ENCODE measurements at regions not wholly inside any gene's neighbourhood (a gene's known extent, or its start where the extent isn't known, plus 50 kb on each side); places are given as distances from the start of the nearest gene placed in this dataset.

DNA sequence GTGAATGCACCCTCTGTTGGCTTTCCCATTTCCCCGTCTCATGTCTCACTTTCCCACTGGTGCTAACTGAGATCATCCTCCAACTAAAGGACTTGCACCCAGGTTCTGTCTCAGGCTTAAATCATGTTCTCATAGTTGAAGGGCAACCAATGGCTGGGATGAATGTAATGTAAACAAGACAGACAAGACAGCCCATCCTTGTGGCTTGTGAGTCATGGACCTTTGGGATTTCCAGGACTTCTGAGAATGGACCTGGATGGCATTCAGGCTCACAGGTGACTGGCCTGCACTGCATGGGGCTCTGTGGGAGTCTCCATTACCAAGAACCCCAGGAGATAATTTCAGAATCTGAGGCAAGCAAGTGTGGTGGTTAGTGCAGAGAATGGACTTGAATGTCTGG lies 347.5 kb downstream of the HAPSTR1 start:
- Histone ChIP-seq H3K9me3 (ENCODE audit: control insufficient read depth, insufficient read depth, low read length) (peaks cover 3% of the 10 kb centered on the region; the same call in 1 of the 2 replicates), H3K27me3 (ENCODE audit: control insufficient read depth, insufficient read depth, low read length) (no peaks in the 10 kb centered on the region), H3K9ac (ENCODE audit: low read depth, low read length) (no peak overlapping the region), H3K27ac (ENCODE audit: low read depth, low read length) (no peak overlapping the region), H3K4me1 (ENCODE audit: control insufficient read depth, insufficient read depth, low read length) (peaks cover 18% of the 10 kb centered on the region; the same call in 1 of the 2 replicates), H3K4me3 (ENCODE audit: low read depth, low read length) (no peak overlapping the region), H3K36me3 (ENCODE audit: control insufficient read depth, insufficient read depth, low read length) (no peaks in the 10 kb centered on the region)

DNA sequence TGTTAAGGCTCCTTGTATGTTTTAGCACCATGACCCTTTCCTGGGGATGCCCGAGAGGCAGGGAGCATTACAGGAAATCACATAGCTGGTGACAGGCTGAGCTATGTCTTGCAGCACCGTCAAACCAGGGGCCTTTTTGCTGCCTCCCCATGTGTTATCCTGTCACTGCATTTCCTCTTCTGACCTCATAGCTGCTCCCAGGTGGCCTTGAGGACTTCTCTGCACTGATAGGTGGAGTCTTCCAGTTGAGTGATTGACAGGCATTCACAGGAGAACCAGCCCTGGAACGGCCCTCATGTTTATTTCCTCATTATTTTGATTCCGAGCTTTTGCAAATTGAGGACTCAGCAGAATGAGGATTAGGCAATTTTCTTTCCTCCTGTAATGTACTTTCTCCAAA lies 349.6 kb downstream of the HAPSTR1 start:
- Histone ChIP-seq H3K4me1 (ENCODE audit: control insufficient read depth, insufficient read depth, low read length) (peaks cover 21% of the 10 kb centered on the region; the same call in 1 of the 2 replicates), H3K4me3 (ENCODE audit: low read depth, low read length) (no peak overlapping the region), H3K36me3 (ENCODE audit: control insufficient read depth, insufficient read depth, low read length) (no peaks in the 10 kb centered on the region), H3K27me3 (ENCODE audit: control insufficient read depth, insufficient read depth, low read length) (no peaks in the 10 kb centered on the region), H3K27ac (ENCODE audit: low read depth, low read length) (no peak overlapping the region), H3K9ac (ENCODE audit: low read depth, low read length) (no peak overlapping the region), H3K9me3 (ENCODE audit: control insufficient read depth, insufficient read depth, low read length) (peaks cover 3% of the 10 kb centered on the region; the same call in 1 of the 2 replicates)

DNA sequence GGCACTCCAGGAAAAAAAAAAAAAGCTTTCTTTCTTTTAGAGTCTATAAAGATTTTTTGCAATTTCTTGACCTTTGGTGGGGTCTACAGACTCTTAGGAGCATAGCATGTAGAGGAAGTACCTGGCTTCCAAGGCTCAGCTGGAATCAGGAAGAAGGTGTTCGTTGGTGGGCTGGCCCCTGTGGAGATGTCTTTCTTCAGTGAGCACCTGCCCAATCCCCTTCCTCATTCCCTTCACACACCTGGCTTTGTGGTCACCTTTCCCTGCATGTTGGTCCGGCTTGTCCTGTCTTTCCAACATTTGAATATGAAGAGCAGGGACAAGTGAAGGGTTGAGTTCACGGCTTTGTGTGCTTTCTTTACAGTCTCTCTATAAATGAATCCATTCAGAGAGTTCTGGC lies 352.4 kb downstream of the HAPSTR1 start:
- no peak overlapping the region for H3K27ac ChIP-seq (ENCODE audit: low read depth, low read length)
- H3K4me1 ChIP-seq (ENCODE audit: control insufficient read depth, insufficient read depth, low read length) = peaks cover 22% of the 10 kb centered on the region; the same call in 1 of the 2 replicates
- no peaks in the 10 kb centered on the region for H3K36me3 ChIP-seq (ENCODE audit: control insufficient read depth, insufficient read depth, low read length)
- no peak overlapping the region for H3K9ac ChIP-seq (ENCODE audit: low read depth, low read length)
- no peaks in the 10 kb centered on the region for H3K9me3 ChIP-seq (ENCODE audit: control insufficient read depth, insufficient read depth, low read length)
- no peak overlapping the region for H3K4me3 ChIP-seq (ENCODE audit: low read depth, low read length)
- no peaks in the 10 kb centered on the region for H3K27me3 ChIP-seq (ENCODE audit: control insufficient read depth, insufficient read depth, low read length)

DNA sequence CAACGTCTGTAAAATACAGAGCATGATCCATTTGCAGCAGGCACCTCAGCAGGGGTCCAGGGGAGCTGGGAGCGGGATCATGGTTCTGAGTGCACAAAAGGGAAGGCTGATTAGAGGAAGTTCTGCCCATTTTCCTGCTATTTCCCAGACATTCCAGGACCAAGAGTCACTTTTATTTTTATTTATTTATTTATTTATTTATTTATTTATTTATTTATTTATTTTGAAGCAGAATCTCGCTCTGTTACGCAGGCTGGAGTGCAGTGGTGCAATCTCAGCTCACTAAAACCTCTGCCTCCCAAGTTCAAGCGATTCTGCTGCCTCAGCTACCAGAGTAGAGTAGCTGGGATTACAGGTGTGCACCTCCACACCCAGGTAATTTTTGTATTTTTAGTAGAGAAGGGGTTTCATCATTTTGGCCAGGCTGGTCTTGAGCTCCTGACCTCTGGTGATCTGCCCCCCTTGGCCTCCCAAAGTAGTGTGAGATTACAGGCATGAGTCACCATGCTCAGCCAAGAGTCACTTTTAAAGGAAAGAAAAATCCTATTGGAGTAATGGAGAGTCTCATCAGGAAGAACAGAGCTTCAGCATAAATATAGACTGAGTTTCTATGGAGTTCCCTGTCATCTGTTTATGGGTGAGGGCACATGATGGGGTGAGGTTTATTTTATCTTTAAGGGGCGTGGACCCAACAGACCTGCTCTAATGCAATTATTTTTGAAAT lies 355.2 kb downstream of the HAPSTR1 start:
- Histone ChIP-seq H3K4me3 (ENCODE audit: low read depth, low read length) (no peak overlapping the region), H3K9ac (ENCODE audit: low read depth, low read length) (no peak overlapping the region), H3K4me1 (ENCODE audit: control insufficient read depth, insufficient read depth, low read length) (0 out of 2 replicates have a peak, but pooled peaks cover 15% of the 10 kb centered on the region), H3K27me3 (ENCODE audit: control insufficient read depth, insufficient read depth, low read length) (no peaks in the 10 kb centered on the region), H3K9me3 (ENCODE audit: control insufficient read depth, insufficient read depth, low read length) (no peaks in the 10 kb centered on the region), H3K27ac (ENCODE audit: low read depth, low read length) (no peak overlapping the region), H3K36me3 (ENCODE audit: control insufficient read depth, insufficient read depth, low read length) (no peaks in the 10 kb centered on the region)

DNA sequence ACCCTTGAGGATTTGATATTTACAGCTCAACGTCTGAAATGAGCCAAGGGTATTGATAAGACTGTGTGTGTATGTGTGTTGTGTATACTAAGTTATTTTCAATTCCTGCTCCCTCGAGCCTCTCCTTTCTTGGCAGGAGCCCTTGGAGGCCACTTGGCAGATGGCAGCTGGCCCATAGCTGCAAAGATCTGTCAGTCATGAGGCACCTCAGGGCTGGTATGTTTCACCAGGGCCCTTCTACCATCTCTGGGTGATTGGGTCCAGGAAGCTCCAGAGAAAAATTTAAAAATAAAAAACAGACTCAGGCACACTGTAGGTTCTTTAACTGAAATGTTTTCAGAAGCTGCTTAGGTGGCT lies 355.7 kb downstream of the HAPSTR1 start:
- Histone ChIP-seq H3K27ac (ENCODE audit: low read depth, low read length) (no peak overlapping the region), H3K4me3 (ENCODE audit: low read depth, low read length) (no peak overlapping the region), H3K4me1 (ENCODE audit: control insufficient read depth, insufficient read depth, low read length) (0 out of 2 replicates have a peak, but pooled peaks cover 13% of the 10 kb centered on the region), H3K9me3 (ENCODE audit: control insufficient read depth, insufficient read depth, low read length) (no peaks in the 10 kb centered on the region), H3K9ac (ENCODE audit: low read depth, low read length) (no peak overlapping the region), H3K36me3 (ENCODE audit: control insufficient read depth, insufficient read depth, low read length) (no peaks in the 10 kb centered on the region), H3K27me3 (ENCODE audit: control insufficient read depth, insufficient read depth, low read length) (no peaks in the 10 kb centered on the region)

DNA sequence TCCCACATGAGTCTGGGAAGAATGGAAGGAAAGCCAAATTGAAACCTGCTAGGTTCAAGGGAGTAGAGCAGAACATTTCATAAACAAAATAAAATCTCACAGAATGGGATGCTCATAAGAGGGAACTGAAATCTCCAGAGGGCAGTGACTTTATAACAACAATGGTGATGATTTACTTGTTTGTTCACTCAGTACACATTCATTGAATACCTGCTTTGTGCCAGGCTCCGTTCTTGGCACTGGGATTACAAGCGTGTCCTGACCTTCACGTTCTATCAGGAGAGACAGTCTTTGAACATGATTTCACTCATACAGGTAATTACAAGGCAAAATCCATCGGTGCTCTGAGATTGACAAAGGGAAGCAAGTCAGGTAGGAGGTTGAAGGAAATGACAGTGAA lies 356.3 kb downstream of the HAPSTR1 start:
- H3K4me1 ChIP-seq (ENCODE audit: control insufficient read depth, insufficient read depth, low read length) = 0 out of 2 replicates have a peak, but pooled peaks cover 7% of the 10 kb centered on the region
- H3K36me3 ChIP-seq (ENCODE audit: control insufficient read depth, insufficient read depth, low read length) = no peaks in the 10 kb centered on the region
- H3K27me3 ChIP-seq (ENCODE audit: control insufficient read depth, insufficient read depth, low read length) = no peaks in the 10 kb centered on the region
- no peaks in the 10 kb centered on the region for H3K9me3 ChIP-seq (ENCODE audit: control insufficient read depth, insufficient read depth, low read length)
- H3K9ac ChIP-seq (ENCODE audit: low read depth, low read length) = no peak overlapping the region
- no peak overlapping the region for H3K4me3 ChIP-seq (ENCODE audit: low read depth, low read length)
- H3K27ac ChIP-seq (ENCODE audit: low read depth, low read length) = no peak overlapping the region

DNA sequence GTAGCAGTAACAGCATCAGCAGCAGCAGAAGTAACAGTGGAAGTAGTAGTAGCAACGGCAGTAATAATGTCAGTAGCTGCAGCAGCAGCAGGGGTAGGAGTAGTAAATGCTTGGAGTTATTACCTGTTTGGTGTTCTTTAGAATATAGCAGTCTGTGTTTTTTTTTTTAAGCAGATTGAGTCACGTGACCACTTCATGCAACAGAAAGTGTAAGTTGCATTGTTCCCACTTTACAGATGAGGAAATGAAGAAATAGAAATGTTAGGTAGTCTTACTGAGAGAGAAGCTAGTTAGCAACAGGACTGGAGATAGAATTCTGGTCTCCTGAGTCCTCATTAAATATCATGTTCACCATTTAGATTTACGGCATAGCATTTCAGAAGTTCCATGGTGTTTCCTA lies 358.2 kb downstream of the HAPSTR1 start:
- no peak overlapping the region for H3K4me3 ChIP-seq (ENCODE audit: low read depth, low read length)
- H3K9ac ChIP-seq (ENCODE audit: low read depth, low read length) = no peak overlapping the region
- H3K27me3 ChIP-seq (ENCODE audit: control insufficient read depth, insufficient read depth, low read length) = no peaks in the 10 kb centered on the region
- H3K9me3 ChIP-seq (ENCODE audit: control insufficient read depth, insufficient read depth, low read length) = no peaks in the 10 kb centered on the region
- H3K27ac ChIP-seq (ENCODE audit: low read depth, low read length) = no peak overlapping the region
- H3K36me3 ChIP-seq (ENCODE audit: control insufficient read depth, insufficient read depth, low read length) = no peaks in the 10 kb centered on the region
- H3K4me1 ChIP-seq (ENCODE audit: control insufficient read depth, insufficient read depth, low read length) = 0 out of 2 replicates have a peak, but pooled peaks cover 4% of the 10 kb centered on the region

DNA sequence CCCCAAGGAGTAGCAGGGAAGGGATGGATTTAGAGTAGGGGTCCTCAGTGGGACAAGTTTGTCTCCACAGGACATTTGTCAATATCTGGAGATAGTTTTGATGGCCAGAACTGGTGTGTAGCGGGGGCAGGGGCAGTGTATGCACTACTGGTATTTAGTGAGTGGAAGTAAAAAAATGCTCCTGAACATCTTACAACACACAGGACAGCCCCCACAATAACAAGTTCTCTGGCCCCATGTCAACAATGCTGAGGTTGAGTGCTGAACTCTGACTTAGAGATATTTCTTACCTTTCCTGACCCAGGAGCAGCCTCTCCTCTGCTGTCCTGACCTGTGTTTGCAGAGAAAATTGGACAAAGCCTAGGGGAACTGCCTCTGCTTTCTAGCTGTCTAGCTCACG lies 365.8 kb downstream of the HAPSTR1 start:
- Histone ChIP-seq H3K27me3 (ENCODE audit: control insufficient read depth, insufficient read depth, low read length) (no peaks in the 10 kb centered on the region), H3K9me3 (ENCODE audit: control insufficient read depth, insufficient read depth, low read length) (no peaks in the 10 kb centered on the region), H3K4me3 (ENCODE audit: low read depth, low read length) (no peak overlapping the region), H3K9ac (ENCODE audit: low read depth, low read length) (no peak overlapping the region), H3K4me1 (ENCODE audit: control insufficient read depth, insufficient read depth, low read length) (no peaks in the 10 kb centered on the region), H3K36me3 (ENCODE audit: control insufficient read depth, insufficient read depth, low read length) (no peaks in the 10 kb centered on the region), H3K27ac (ENCODE audit: low read depth, low read length) (no peak overlapping the region)

DNA sequence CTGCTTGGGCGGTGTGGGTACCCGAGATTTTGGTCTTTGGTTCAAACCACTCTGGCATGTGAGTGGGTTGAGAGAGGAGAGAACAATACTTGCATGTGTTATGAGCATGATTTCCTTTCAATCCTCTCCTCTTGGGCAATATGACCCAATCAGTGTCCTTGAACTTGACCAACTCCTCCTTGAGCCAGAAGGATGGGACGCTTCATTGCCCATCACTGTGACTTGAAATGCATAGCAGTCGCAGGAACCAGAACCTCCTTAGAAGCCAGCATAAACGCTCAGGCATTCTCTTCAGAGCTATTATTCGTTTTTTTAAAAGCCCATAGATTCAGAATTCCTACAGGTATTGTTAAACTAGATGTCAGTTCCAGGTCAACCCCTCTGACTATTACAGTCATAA lies 367.4 kb downstream of the HAPSTR1 start:
- no peak overlapping the region for H3K27ac ChIP-seq (ENCODE audit: low read depth, low read length)
- H3K27me3 ChIP-seq (ENCODE audit: control insufficient read depth, insufficient read depth, low read length) = no peaks in the 10 kb centered on the region
- H3K36me3 ChIP-seq (ENCODE audit: control insufficient read depth, insufficient read depth, low read length) = no peaks in the 10 kb centered on the region
- no peak overlapping the region for H3K4me3 ChIP-seq (ENCODE audit: low read depth, low read length)
- no peak overlapping the region for H3K9ac ChIP-seq (ENCODE audit: low read depth, low read length)
- H3K4me1 ChIP-seq (ENCODE audit: control insufficient read depth, insufficient read depth, low read length) = no peaks in the 10 kb centered on the region
- H3K9me3 ChIP-seq (ENCODE audit: control insufficient read depth, insufficient read depth, low read length) = no peaks in the 10 kb centered on the region

DNA sequence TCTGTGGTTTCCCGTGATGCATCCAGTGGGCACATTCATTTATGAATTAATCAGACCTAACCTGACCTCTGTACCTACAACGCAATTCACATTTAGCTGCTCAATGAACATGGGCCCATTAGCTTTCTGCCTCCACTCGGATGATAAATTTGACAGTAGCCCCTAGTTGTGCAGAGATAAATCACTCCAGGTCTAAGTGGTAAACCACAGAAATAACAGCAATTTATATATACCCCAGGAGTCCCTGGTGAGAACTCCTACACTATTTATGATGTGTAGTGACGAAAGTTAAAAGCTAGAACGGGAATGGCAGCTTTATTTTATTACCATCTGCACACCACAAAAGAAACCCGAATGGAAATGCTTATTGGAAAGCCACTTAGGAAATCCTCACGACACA lies 371.5 kb downstream of the HAPSTR1 start:
- no peaks in the 10 kb centered on the region for H3K9me3 ChIP-seq (ENCODE audit: control insufficient read depth, insufficient read depth, low read length)
- H3K36me3 ChIP-seq (ENCODE audit: control insufficient read depth, insufficient read depth, low read length) = no peaks in the 10 kb centered on the region
- no peak overlapping the region for H3K27ac ChIP-seq (ENCODE audit: low read depth, low read length)
- H3K4me1 ChIP-seq (ENCODE audit: control insufficient read depth, insufficient read depth, low read length) = no peaks in the 10 kb centered on the region
- H3K27me3 ChIP-seq (ENCODE audit: control insufficient read depth, insufficient read depth, low read length) = no peaks in the 10 kb centered on the region
- no peak overlapping the region for H3K9ac ChIP-seq (ENCODE audit: low read depth, low read length)
- H3K4me3 ChIP-seq (ENCODE audit: low read depth, low read length) = no peak overlapping the region

DNA sequence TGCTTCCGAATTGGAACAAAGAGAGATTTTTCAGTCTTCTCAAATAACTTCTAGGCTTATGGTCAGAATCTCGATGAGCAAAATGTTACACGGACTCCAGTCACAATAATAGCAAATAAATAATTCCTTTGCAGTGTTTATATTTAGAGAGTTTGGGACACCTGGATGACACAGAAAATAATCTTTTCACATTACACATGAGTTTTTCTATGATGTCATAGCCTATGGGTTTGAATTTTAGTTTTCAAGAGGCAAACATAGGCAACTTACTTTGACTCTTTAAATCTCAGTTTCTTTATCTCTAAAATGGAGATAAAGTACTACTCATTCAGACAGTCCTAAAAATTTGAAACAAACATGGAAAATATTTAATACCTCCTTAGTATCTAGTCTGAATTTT lies 372.0 kb downstream of the HAPSTR1 start:
- no peaks in the 10 kb centered on the region for H3K27me3 ChIP-seq (ENCODE audit: control insufficient read depth, insufficient read depth, low read length)
- H3K9ac ChIP-seq (ENCODE audit: low read depth, low read length) = no peak overlapping the region
- no peak overlapping the region for H3K27ac ChIP-seq (ENCODE audit: low read depth, low read length)
- H3K4me1 ChIP-seq (ENCODE audit: control insufficient read depth, insufficient read depth, low read length) = no peaks in the 10 kb centered on the region
- H3K4me3 ChIP-seq (ENCODE audit: low read depth, low read length) = no peak overlapping the region
- H3K36me3 ChIP-seq (ENCODE audit: control insufficient read depth, insufficient read depth, low read length) = no peaks in the 10 kb centered on the region
- no peaks in the 10 kb centered on the region for H3K9me3 ChIP-seq (ENCODE audit: control insufficient read depth, insufficient read depth, low read length)
